ENCODE measurements at regions not wholly inside any gene's neighbourhood (a gene's known extent, or its start where the extent isn't known, plus 50 kb on each side); places are given as distances from the start of the nearest gene placed in this dataset.

DNA sequence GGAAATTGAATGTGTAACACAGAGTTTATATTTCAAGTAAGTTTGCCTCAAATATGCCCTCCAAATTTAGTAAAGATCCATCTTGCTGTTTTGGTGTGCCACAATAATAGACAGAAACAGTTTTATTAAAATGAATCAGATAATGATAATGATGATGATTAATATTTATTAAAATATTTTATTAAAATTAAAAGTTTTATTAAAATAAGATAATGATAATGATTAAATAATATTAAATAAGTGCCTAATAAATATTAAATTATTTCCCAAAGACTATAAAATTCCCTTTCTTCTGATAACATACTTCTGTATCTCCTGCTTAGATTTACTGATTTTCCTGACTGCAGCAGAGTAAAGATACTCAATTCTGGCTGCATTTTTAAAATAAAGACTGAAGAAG, 134.5 kb downstream of the PRDM13 start:
- Histone ChIP-seq H3K27me3 (ENCODE audit: control insufficient read depth, insufficient read depth, low read length) (peaks cover 12% of the 10 kb centered on the region; the same call in 1 of the 2 replicates), H3K9ac (ENCODE audit: low read length) (no peak overlapping the region), H3K4me1 (ENCODE audit: control insufficient read depth, insufficient read depth, low read length) (no peaks in the 10 kb centered on the region), H3K4me3 (ENCODE audit: low read depth, low read length) (no peak overlapping the region), H3K9me3 (ENCODE audit: control insufficient read depth, insufficient read depth, low read depth, low read length) (no peaks in the 10 kb centered on the region), H3K36me3 (ENCODE audit: control insufficient read depth, insufficient read depth, low read length) (no peaks in the 10 kb centered on the region), H3K27ac (ENCODE audit: low read depth, low read length) (no peak overlapping the region)

GRCh38 chr6:99743647-99744046, 137.0 kb downstream of the PRDM13 start:
- Histone ChIP-seq H3K9me3 (ENCODE audit: control insufficient read depth, insufficient read depth, low read depth, low read length) (no peaks in the 10 kb centered on the region), H3K27ac (ENCODE audit: low read depth, low read length) (no peak overlapping the region), H3K9ac (ENCODE audit: low read length) (no peak overlapping the region), H3K4me3 (ENCODE audit: low read depth, low read length) (no peak overlapping the region), H3K36me3 (ENCODE audit: control insufficient read depth, insufficient read depth, low read length) (no peaks in the 10 kb centered on the region), H3K27me3 (ENCODE audit: control insufficient read depth, insufficient read depth, low read length) (peaks cover 10% of the 10 kb centered on the region; the same call in 1 of the 2 replicates), H3K4me1 (ENCODE audit: control insufficient read depth, insufficient read depth, low read length) (no peaks in the 10 kb centered on the region)

DNA sequence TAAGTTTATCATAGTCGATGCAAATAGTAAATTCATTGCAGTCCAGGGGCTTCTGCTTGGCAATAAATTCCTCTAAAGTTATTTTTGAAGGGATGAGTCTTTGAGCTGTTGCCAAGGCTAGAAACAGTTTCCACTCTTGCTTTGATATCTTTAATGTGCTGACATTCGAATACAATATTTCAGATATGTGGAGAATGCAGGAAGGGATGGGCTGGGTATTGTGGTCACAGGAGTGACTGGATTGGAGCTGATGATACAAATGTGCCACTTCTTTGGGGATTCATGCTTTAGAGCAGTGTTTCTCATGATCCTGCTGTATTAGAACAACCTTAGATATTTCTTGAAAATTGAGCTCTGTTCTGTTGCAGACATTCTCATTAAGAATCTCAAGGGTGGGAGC, 139.0 kb downstream of the PRDM13 start:
- Histone ChIP-seq H3K27me3 (ENCODE audit: control insufficient read depth, insufficient read depth, low read length) (peaks cover 6% of the 10 kb centered on the region; the same call in 1 of the 2 replicates), H3K36me3 (ENCODE audit: control insufficient read depth, insufficient read depth, low read length) (no peaks in the 10 kb centered on the region), H3K9ac (ENCODE audit: low read length) (no peak overlapping the region), H3K4me3 (ENCODE audit: low read depth, low read length) (no peak overlapping the region), H3K4me1 (ENCODE audit: control insufficient read depth, insufficient read depth, low read length) (no peaks in the 10 kb centered on the region), H3K9me3 (ENCODE audit: control insufficient read depth, insufficient read depth, low read depth, low read length) (no peaks in the 10 kb centered on the region), H3K27ac (ENCODE audit: low read depth, low read length) (no peak overlapping the region)

DNA sequence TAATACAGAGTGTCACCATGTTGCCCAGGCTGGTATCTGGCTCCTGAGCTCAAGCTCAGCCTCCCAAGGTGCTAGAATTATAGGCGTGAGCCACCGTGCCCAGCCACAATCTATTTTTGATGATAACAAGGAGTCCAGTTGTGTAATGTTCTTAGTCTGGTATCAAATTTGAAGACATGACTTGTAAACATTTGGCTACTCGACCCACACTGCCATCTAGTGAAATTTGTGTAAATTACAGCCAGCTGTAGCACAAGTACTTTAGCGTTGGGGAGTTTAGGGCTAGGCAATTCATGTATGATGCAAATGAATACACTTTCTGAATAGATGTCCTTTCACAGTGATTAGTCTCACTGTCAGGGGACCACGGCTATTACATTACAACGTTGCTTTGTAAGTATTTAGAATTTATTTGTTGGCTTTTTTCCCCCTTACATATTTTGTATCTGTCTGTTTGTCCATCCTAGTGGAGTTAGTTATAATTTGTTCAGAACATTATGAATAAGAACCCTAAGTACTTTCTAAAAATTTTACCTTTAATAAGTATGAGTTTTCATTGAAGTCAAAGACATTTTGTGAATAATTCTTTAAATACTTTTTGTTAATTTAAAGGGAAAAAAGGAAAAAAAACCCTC, 139.7 kb downstream of the PRDM13 start:
- H3K9me3 ChIP-seq (ENCODE audit: control insufficient read depth, insufficient read depth, low read depth, low read length) = no peaks in the 10 kb centered on the region
- H3K4me3 ChIP-seq (ENCODE audit: low read depth, low read length) = no peak overlapping the region
- H3K27me3 ChIP-seq (ENCODE audit: control insufficient read depth, insufficient read depth, low read length) = peaks cover 6% of the 10 kb centered on the region; the same call in 1 of the 2 replicates
- no peaks in the 10 kb centered on the region for H3K4me1 ChIP-seq (ENCODE audit: control insufficient read depth, insufficient read depth, low read length)
- H3K9ac ChIP-seq (ENCODE audit: low read length) = no peak overlapping the region
- H3K27ac ChIP-seq (ENCODE audit: low read depth, low read length) = no peak overlapping the region
- H3K36me3 ChIP-seq (ENCODE audit: control insufficient read depth, insufficient read depth, low read length) = no peaks in the 10 kb centered on the region

- no peaks in the 10 kb centered on the region for H3K36me3 ChIP-seq (ENCODE audit: control insufficient read depth, insufficient read depth, low read length)
- H3K27me3 ChIP-seq (ENCODE audit: control insufficient read depth, insufficient read depth, low read length) = no peaks in the 10 kb centered on the region
- no peak overlapping the region for H3K27ac ChIP-seq (ENCODE audit: low read depth, low read length)
- no peak overlapping the region for H3K9ac ChIP-seq (ENCODE audit: low read length)
- H3K9me3 ChIP-seq (ENCODE audit: control insufficient read depth, insufficient read depth, low read depth, low read length) = no peaks in the 10 kb centered on the region
- no peak overlapping the region for H3K4me3 ChIP-seq (ENCODE audit: low read depth, low read length)
- H3K4me1 ChIP-seq (ENCODE audit: control insufficient read depth, insufficient read depth, low read length) = no peaks in the 10 kb centered on the region
These were observed 155.1 kb downstream of the PRDM13 start for GRCh38 chr6:99761711-99762110.

DNA sequence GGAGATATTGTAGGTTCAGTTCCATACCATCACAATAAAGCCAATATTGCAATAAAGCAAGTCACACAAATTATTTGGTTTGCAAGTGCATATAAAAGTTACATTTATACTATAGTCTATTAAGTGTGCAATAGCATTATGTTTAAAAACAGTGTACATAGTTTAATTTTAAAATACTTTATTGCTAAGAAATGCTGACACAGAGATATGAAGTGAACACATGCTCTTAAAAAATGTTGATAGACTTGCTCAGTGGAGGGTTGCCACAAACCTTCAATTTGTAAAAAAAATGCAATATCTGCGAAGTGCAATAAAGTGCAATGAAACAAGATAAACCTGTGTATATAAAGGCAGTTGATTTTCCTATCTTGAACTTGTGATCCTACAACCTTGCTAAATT, 161.5 kb downstream of the PRDM13 start:
- H3K4me3 ChIP-seq (ENCODE audit: low read depth, low read length) = no peak overlapping the region
- H3K36me3 ChIP-seq (ENCODE audit: control insufficient read depth, insufficient read depth, low read length) = no peaks in the 10 kb centered on the region
- H3K9ac ChIP-seq (ENCODE audit: low read length) = no peak overlapping the region
- no peaks in the 10 kb centered on the region for H3K9me3 ChIP-seq (ENCODE audit: control insufficient read depth, insufficient read depth, low read depth, low read length)
- no peak overlapping the region for H3K27ac ChIP-seq (ENCODE audit: low read depth, low read length)
- no peaks in the 10 kb centered on the region for H3K4me1 ChIP-seq (ENCODE audit: control insufficient read depth, insufficient read depth, low read length)
- no peaks in the 10 kb centered on the region for H3K27me3 ChIP-seq (ENCODE audit: control insufficient read depth, insufficient read depth, low read length)

DNA sequence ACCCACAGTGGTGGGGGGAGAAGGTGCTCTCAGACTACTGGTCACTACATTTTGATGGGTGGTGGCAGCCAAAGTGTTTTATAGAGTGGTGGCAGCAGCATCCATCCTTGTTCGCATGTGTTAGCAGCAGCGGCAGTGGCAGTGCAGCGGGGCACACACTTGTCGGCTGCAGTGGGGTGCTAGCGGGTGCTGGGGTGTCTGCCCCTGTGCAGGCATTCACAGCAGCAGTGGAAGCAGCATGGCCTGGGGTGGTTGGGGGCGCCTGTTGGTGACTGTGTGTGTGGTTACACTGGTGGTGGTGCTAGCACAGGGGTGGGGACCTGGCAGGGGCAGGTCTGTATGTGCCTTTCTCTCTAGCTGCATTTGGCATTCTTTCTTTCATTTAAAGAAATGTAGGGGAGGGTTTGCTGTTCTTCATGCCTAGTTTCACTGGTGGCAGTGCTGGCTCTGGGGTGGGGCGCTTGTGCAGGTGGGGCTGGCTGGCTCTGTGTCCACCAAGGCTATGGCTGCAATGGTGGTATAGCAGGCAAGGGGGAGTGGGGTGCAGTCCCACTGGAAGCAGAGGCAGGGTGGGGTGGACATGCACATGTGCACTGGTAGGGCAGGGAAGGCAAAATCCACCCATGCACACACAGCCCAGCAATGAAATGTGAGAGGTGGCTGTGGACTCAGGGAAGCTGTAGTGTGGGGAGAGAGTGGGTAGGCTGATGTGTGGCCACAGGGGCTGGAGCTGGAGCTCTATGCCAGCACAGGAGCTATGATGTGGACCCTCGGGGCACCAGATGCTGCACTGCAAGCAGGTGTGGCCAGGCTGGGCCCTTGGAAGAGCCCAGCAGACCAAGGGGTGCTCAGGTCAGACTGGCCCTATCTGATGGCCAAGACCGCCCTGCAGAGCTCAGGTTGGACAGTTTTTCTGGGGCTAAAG, 173.3 kb downstream of the PRDM13 start:
- no peak overlapping the region for H3K4me3 ChIP-seq (ENCODE audit: low read depth, low read length)
- no peaks in the 10 kb centered on the region for H3K9me3 ChIP-seq (ENCODE audit: control insufficient read depth, insufficient read depth, low read depth, low read length)
- no peak overlapping the region for H3K9ac ChIP-seq (ENCODE audit: low read length)
- no peak overlapping the region for H3K27ac ChIP-seq (ENCODE audit: low read depth, low read length)
- H3K27me3 ChIP-seq (ENCODE audit: control insufficient read depth, insufficient read depth, low read length) = no peaks in the 10 kb centered on the region
- no peaks in the 10 kb centered on the region for H3K36me3 ChIP-seq (ENCODE audit: control insufficient read depth, insufficient read depth, low read length)
- H3K4me1 ChIP-seq (ENCODE audit: control insufficient read depth, insufficient read depth, low read length) = no peaks in the 10 kb centered on the region

GRCh38 chr6:99780556-99780885, 173.9 kb downstream of the PRDM13 start:
- Histone ChIP-seq H3K4me1 (ENCODE audit: control insufficient read depth, insufficient read depth, low read length) (no peaks in the 10 kb centered on the region), H3K9me3 (ENCODE audit: control insufficient read depth, insufficient read depth, low read depth, low read length) (no peaks in the 10 kb centered on the region), H3K4me3 (ENCODE audit: low read depth, low read length) (no peak overlapping the region), H3K9ac (ENCODE audit: low read length) (no peak overlapping the region), H3K27ac (ENCODE audit: low read depth, low read length) (no peak overlapping the region), H3K36me3 (ENCODE audit: control insufficient read depth, insufficient read depth, low read length) (no peaks in the 10 kb centered on the region), H3K27me3 (ENCODE audit: control insufficient read depth, insufficient read depth, low read length) (no peaks in the 10 kb centered on the region)

DNA sequence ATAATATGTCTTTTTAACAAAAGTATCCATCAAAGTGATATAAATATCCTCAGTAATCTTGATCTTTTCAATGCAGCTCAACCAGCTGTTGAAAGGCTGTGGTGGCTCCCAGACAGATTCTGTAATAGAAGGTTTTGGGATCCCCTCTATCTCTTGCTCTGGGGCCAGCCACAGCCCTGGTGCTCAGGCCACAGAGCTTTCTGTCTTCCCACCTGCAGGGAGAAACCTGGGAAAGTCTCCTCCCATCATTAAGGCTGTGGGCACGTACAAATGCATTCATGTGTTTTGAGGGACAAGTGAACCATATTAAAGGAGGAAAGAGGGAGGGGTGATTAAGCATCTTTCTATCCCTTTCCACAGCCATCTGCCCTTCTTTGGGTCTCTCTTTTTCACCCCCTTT, 183.1 kb downstream of the PRDM13 start:
- Histone ChIP-seq H3K27ac (ENCODE audit: low read depth, low read length) (no peak overlapping the region), H3K27me3 (ENCODE audit: control insufficient read depth, insufficient read depth, low read length) (no peaks in the 10 kb centered on the region), H3K4me1 (ENCODE audit: control insufficient read depth, insufficient read depth, low read length) (no peaks in the 10 kb centered on the region), H3K36me3 (ENCODE audit: control insufficient read depth, insufficient read depth, low read length) (no peaks in the 10 kb centered on the region), H3K9me3 (ENCODE audit: control insufficient read depth, insufficient read depth, low read depth, low read length) (no peaks in the 10 kb centered on the region), H3K4me3 (ENCODE audit: low read depth, low read length) (no peak overlapping the region), H3K9ac (ENCODE audit: low read length) (no peak overlapping the region)

GRCh38 chr6:99790679-99791078, 184.0 kb downstream of the PRDM13 start:
- Histone ChIP-seq H3K27ac (ENCODE audit: low read depth, low read length) (no peak overlapping the region), H3K36me3 (ENCODE audit: control insufficient read depth, insufficient read depth, low read length) (no peaks in the 10 kb centered on the region), H3K9me3 (ENCODE audit: control insufficient read depth, insufficient read depth, low read depth, low read length) (no peaks in the 10 kb centered on the region)

GRCh38 chr6:99801805-99802204, 192.2 kb downstream of the MCHR2 start:
- Histone ChIP-seq H3K4me1 (ENCODE audit: control insufficient read depth, insufficient read depth, low read length) (no peaks in the 10 kb centered on the region), H3K27ac (ENCODE audit: low read depth, low read length) (no peak overlapping the region), H3K27me3 (ENCODE audit: control insufficient read depth, insufficient read depth, low read length) (peaks cover 3% of the 10 kb centered on the region; the same call in 1 of the 2 replicates), H3K4me3 (ENCODE audit: low read depth, low read length) (no peak overlapping the region), H3K36me3 (ENCODE audit: control insufficient read depth, insufficient read depth, low read length) (no peaks in the 10 kb centered on the region), H3K9me3 (ENCODE audit: control insufficient read depth, insufficient read depth, low read depth, low read length) (no peaks in the 10 kb centered on the region), H3K9ac (ENCODE audit: low read length) (no peak overlapping the region)

More at GRCh38 chr6:99790679-99791078, 184.0 kb downstream of the PRDM13 start:
- Histone ChIP-seq H3K9ac (ENCODE audit: low read length) (no peak overlapping the region), H3K4me1 (ENCODE audit: control insufficient read depth, insufficient read depth, low read length) (no peaks in the 10 kb centered on the region), H3K4me3 (ENCODE audit: low read depth, low read length) (no peak overlapping the region), H3K27me3 (ENCODE audit: control insufficient read depth, insufficient read depth, low read length) (no peaks in the 10 kb centered on the region)
